Dedifferentiated amniotic fluid mesenchymal stem cell (primary cell): ENCODE measurements at regions not wholly inside any gene's neighbourhood (a gene's known extent, or its start where the extent isn't known, plus 50 kb on each side); places are given as distances from the start of the nearest gene placed in this dataset.

Source experiments
- DNase-seq: peaks from one replicate; pipeline ENCODE4 v3.0.0-alpha.2; 2016; ENCODE audit errors: extremely low spot score

- DNase-seq, result peak; percentile 20
Observed at GRCh38 chr6:6918216-6918983, 189.4 kb upstream of the RREB1 start.

GRCh38 chr6:6919173-6919572 is 188.6 kb upstream of the RREB1 start:
- DNase-seq, result no peak

DNA sequence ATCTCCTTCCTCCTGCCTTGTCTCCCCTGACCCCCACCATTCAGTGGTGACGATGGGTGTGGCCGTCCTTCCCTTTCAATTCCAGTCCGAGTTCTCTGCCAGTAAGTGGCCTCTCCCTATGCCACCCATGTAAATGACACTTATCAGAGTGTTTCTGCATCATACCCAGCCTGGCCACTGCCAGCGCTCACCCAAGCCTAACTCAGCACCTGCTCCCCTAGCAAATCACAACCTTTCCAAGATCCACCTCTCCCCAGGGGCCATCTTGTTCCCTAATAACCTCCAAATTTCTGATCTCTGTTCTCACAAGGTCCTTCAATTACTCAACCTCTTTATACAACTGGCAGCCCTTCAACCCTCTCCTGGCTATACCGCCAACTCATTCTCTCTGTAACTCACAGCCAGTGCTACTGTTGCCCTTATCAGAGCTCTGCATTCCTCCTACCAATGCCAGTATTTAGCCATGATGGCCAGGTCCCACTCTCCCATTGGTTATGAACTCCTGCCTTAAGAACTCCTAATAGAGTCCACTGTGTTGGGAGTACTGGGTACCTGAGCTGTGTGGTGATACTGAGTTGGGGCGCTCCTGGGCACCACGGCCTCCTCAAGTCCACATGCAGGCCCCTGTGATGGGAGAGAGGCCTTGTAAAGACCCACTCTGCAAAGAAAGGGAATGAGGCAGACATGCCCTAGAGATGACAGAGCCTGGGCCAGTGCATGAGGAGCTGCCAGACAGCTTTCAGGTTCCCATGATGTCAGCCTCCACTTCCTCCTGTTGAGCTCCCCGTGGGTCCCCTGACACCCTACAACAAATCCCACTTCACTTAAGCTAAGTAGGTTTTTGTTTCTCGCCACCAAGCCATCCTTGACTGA is 187.4 kb upstream of the RREB1 start:
- no peak for DNase-seq

DNA sequence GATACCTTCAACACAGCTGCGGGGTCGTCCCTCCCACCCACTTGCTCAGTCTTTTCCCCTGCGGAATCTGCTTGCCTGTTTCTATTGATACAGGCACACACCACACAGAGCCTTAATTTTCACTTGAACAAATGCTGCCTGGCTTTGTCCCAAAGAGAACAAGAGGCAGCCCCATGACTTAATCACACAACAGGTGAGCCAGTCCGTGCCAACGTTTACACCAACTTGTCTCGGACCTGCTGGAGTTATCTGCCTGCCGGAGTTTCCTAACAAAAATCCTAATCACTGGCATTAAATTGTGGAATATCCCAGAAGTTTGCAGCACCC is 186.8 kb upstream of the RREB1 start:
- DNase-seq, result no peak

- DNase-seq, result no peak
Observed at GRCh38 chr6:6922166-6922565, 185.6 kb upstream of the RREB1 start.

DNA sequence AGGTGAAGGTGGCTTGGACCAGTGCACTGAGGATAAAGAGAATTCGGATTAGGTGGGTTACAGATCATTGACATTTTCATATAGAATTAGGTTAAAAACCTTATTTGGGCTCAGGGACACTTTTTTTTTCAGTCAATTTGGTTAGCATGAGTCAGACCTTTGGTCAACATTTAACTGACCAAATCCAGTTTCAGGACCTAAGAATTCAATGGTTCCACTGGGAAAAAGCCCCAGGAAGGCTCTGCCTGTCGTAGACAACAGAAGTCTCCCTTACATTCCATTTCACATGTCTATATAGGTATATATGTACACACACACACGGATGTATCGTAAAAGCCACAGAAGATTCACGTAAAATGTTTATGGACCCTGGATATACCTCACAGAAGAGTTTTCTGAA is 184.2 kb upstream of the RREB1 start:
- DNase-seq, result no peak

- DNase-seq, result no peak
Observed at GRCh38 chr6:6924708-6925107, 183.1 kb upstream of the RREB1 start.

DNA sequence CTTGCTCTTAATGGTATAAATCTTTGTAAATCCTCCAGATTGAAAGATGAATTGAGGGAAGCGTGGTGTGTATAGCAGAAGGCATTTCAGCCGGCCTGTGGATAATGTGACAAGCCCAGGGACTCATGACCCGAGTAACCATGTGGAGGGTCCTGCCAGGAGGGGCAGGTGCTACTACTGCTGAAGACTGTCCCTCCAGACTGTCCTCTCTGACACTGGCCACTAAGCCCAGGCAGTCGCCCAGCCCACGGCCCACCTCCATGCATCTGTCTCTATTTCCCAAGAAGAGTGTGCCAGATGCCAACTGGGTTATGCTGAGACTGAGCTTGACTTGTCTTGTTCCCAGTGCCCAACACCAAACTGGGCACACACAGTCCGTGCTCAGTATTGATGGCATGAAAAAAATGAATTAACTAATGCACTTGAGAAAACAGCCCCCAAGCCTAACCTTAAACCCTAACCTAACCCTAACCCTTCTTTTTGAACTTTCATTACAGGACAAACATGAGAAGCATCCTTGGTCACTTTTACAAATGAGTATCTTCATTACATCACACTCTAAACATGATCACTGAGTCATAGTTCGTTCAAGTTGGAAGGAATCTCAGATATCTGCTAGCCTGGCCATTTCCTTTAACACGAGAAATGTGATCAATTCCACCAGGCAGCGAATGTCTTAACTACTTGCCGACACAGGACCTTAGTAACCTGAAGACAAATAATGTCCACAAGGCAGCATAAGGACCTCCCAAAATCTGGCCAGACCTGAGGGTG is 182.2 kb upstream of the RREB1 start:
- no peak for DNase-seq

DNA sequence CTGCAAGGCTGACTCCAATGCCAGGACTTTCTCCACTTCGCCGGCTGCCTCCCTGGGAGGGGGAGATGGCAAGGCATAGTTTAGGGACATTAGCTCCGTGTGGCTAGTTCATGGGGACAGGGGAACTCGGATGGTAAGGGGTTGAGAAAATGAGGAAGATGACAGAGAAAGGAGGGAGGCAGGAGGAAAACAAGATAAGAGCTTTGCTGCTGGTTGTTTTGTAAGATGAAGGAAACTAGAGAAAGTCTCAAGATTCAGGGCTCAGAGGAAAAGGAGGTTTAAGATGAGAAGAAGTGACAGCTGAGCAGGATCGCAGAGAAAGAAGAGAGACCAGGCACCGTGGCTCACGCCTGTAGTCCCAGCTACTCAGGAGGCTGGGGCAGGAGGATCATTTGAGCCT is 180.9 kb upstream of the RREB1 start:
- DNase-seq, result no peak

DNA sequence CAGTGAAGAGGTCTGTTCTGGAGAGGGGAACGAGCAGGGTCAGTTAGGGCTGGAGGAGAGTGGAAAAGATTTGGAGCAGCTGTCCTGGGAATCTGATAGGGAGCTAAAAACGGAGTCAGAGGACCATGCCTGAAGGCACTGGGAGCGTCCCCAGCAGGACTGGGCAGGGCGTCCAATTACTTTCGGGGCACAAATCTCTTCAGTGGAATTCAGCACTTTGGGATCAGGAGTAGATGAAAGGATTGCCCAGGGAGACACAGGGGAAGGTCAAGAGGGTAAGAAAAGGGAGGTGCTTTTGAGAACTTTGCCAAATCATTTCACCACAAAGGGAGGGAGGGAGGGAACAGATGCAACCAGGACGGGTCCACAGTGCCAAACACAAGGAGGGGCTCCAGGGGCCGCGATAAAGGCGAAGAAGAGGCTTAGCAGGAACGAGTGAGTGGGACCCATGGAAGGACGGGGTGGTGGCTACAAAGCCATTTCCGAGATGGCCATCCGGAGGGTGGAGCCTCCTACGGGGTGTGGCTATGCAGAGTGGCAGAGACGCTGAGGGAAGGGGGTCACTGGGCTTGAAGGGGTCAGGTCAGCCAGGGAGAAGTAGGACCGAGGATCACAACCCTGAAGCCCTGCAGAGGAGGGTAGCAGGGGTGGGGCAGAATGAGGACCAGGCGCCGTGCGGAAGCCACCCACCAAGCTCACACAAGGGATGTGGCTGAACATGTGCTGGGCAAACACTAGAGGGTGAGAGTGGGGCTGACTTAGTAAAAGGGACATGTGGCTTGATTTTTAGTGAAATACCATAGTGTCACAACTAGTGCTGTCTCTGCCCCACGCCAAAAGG is 180.0 kb upstream of the RREB1 start:
- DNase-seq, result no peak

DNA sequence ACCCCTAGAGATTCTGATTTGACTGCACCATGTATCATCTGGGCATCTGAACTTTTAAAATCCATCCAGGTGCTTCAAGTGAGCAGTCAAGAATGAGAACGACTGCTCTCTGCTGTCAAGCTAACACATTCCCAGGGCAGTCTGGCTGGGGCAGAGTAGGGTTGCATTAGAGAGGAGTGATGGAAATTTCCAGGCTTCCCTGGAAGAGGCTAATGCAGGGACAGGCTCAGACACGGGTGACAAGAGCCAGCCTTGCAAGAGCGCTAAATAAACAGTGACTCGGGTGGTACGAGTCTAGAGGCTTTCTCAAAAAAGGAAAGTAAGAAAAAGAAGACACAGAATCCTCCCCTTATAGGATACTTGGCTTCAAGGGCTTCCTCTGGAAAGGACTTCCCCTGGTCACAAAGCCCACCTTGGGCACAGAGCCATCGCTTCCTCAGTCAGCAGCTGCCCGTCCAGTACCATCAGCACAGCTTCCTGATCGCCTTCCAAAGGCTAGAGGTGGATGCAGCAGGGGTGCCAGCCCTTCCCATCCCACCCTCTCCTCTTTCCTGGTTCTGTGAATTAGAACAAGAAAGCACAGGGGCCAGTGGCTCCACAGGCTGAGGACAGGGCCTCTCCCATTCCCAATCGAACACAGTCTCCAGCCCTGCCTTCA is 177.4 kb upstream of the RREB1 start:
- no peak for DNase-seq

DNA sequence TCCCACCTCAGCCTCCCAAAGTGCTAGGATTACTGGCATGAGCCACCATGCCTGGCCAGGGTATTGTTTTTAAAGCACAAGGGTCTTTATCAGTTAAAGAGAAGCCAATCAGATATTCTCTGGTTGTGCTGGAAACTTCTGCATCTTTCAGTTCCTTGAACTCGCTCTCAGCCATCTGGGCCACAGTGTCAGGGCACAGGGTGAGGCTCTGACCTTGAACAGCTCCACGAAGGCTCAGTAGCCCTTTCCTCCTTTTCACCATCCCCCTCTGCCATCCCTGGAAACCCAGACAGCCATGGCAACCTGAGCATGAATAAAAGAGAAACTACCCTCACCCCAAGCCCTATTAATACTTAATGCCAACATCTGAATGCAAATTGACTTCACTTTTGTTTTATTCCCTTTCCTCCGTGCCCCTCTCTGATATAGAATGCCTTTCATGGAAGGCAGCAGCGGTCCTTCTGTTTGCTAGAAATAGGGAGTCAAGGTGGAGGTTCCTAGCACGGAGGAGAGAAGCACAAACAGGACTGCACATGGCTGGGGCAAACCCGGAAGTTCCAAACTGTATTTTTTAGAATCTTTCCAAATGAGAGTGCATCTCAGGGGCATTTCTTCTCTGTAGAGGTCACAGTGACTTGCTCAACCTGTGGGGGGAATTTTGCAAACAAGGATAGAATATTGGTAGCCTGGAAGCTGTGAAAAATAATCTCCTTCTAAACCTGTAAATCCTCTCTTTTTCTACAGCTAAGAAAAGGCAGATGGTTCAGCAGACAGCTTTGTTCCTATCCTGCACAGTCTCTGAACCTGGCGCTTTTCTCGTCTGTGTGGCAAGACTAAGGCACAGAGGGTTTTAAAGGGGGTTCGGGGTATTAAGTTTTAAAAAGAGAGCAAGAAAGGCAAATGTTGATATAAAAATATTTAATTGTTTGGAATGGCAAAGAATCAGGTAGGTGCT is 176.4 kb upstream of the RREB1 start:
- no peak for DNase-seq

GRCh38 chr6:6932341-6932740 is 175.4 kb upstream of the RREB1 start:
- no peak for DNase-seq

DNA sequence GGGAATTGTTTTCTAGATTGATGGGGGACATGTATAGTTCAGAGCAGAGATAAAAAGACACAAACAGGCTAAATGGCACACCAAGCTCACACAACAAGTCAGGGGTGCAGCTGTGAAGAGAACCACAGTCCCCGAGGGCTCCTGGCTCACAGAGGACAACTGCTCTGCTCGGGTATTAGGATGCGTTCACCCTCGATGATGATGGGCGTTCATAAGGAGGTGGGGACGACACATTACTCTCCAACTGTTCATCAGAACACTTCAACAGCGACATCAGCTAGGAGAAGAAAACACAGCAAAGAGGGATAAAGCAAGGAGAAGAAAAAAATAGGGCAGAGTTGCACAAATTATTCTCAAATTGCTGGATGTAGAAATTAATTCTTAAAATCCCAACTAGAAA is 174.8 kb upstream of the RREB1 start:
- no peak for DNase-seq

DNA sequence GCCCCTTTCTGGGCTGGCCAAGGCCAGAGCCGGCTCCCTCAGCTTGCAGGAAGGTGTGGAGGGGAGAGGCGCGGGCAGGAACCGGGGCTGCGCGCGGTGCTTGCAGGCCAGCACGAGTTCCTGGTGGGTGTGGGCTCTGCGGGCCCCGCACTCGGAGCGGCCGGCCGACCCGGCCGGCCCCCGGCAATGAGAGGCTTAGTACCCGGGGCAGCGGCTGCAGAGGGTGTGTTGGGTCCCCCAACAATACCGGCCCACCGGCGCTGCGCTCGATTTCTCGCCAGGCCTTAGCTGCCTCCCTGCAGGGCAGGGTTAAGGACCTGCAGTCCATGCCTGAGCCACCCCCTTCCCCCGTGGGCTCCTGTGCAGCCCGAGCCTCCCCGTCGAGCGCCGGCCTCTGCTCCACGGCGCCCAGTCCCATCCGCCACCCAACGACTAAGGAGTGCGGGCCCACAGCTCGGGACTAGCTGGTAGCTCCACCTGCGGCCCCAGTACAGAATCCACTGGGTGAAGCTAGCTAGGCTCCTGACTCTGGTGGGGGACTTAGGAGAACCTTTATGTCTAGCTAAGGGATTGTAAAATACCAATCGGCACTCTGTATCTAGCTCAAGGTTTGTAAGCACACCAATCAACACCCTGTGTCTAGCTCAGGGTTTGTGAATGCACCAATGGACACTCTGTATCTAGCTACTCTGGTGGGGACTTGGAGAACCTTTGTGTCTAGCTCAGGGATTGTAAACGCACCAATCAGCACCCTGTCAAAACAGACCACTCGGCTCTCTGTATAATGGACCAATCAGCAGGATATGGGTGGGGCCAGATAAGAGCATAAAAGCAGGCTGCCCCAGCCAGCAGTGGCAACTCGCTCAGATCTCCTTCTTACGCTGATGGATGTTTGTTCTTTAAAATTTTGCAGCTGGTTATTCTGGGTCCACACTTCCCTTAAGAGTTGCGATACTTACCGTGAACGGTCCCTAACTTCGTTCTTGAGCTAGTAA is 167.4 kb upstream of the RREB1 start:
- DNase-seq, result no peak

DNA sequence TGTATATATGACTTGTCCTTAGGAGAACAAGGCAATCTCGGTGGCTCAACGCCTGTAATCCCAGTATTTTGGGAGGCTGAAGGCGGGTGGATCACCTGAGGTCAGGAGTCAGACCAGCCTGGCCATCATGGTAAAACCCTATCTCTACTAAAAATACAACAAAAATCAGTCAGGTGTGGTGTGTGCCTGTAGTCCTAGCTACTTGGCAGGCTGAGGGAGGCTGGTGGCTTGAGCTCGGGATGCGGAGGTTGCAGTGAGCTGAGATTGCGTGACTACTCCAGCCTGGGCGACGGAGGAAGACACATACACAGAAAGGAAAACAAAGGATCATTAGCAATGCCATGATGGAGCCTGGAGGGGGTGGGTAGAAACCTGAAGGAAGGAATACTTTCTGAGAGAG is 166.6 kb upstream of the RREB1 start:
- DNase-seq, result no peak

GRCh38 chr6:6942091-6942490 is 165.7 kb upstream of the RREB1 start:
- no peak for DNase-seq

DNA sequence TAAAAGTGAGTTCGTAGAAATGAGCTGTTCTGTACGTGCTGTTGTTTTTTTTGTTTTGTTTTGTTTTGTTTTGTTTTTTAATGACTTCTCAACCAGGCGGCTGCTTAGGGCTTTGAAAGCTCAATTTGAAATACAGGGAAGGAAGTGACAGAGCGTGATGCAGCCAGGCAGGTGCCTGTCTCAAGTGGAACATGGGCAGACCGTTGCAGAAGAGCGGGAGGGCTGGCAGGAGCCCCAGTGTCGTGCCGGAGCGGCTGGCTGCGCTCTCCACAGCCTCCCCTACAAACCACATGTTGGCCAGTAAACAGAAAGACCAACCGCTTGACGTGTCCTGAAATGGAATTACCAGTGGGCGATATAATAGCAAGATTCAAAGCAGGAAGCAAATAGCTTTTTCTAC is 164.9 kb upstream of the RREB1 start:
- no peak for DNase-seq

DNA sequence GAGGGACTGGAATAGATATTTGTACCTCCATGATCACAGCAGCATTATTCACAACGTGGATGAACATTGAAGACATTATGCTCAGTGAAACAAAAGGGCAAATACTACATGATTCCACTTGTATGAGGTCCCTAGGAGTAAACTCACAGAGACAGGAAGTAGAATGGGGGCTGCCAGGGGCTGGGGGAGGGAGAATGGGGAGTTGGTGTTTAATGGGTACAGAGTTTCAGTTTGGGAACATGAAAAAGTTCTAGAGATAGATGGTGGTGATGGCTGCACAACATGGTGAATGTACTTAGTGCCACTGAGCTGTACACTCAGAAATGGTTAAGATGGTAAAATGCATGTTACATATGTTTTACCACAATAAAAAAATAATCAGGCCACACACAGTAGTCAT is 164.3 kb upstream of the RREB1 start:
- no peak for DNase-seq
